GM19324 (cell line): ENCODE measurements at regions not wholly inside any gene's neighbourhood (a gene's known extent, or its start where the extent isn't known, plus 50 kb on each side); places are given as distances from the start of the nearest gene placed in this dataset.

Source experiments
- ATAC-seq: cut with Tn5 transposase; IDR thresholded peaks from one replicate; pipeline ENCODE4 v1.9.1; 2021; ENCODE audit warnings: mild to moderate bottlenecking, moderate library complexity; ENCODE audit not compliant: unreplicated experiment, low FRiP score

- no peak for ATAC-seq
These were observed 313.1 kb downstream of the C11orf87 start for GRCh38 chr11:109735128-109735527.

- ATAC-seq: no peak
These were observed 317.4 kb downstream of the C11orf87 start for GRCh38 chr11:109739379-109739778.

- no peak for ATAC-seq
These were observed 324.1 kb downstream of the C11orf87 start for GRCh38 chr11:109745996-109746625.

GRCh38 chr11:109747839-109748238, 325.8 kb downstream of the C11orf87 start:
- no peak for ATAC-seq

- no peak for ATAC-seq
These were observed 327.5 kb downstream of the C11orf87 start for GRCh38 chr11:109749476-109749875.

- ATAC-seq: no peak
These were observed 329.0 kb downstream of the C11orf87 start for GRCh38 chr11:109750964-109751363.

GRCh38 chr11:109752212-109752825, 330.3 kb downstream of the C11orf87 start:
- ATAC-seq: no peak

- no peak for ATAC-seq
These were observed 334.5 kb downstream of the C11orf87 start for GRCh38 chr11:109756521-109756920.

- no peak for ATAC-seq
These were observed 335.0 kb downstream of the C11orf87 start for GRCh38 chr11:109756951-109757350.

GRCh38 chr11:109762546-109762945, 330.6 kb upstream of the ZC3H12C start:
- no peak for ATAC-seq

- no peak for ATAC-seq
These were observed 327.4 kb upstream of the ZC3H12C start for GRCh38 chr11:109765709-109766311.

- no peak for ATAC-seq
These were observed 323.3 kb upstream of the ZC3H12C start for GRCh38 chr11:109769858-109770257.

- no peak for ATAC-seq
These were observed 322.9 kb upstream of the ZC3H12C start for GRCh38 chr11:109770323-109770722.

- ATAC-seq: no peak
These were observed 320.3 kb upstream of the ZC3H12C start for GRCh38 chr11:109772892-109773291.

GRCh38 chr11:109775686-109776085, 317.5 kb upstream of the ZC3H12C start:
- no peak for ATAC-seq

- ATAC-seq: no peak
These were observed 310.2 kb upstream of the ZC3H12C start for GRCh38 chr11:109783014-109783413.

- peak; percentile 98 for ATAC-seq
These were observed 309.4 kb upstream of the ZC3H12C start for GRCh38 chr11:109783840-109784239.

- ATAC-seq: peak; percentile 14
These were observed 308.7 kb upstream of the ZC3H12C start for GRCh38 chr11:109784536-109784935.

- no peak for ATAC-seq
These were observed 308.0 kb upstream of the ZC3H12C start for GRCh38 chr11:109785198-109785597.

- ATAC-seq: no peak
These were observed 307.5 kb upstream of the ZC3H12C start for GRCh38 chr11:109785714-109786113.

GRCh38 chr11:109788948-109789490, 304.2 kb upstream of the ZC3H12C start:
- no peak for ATAC-seq

- no peak for ATAC-seq
These were observed 303.3 kb upstream of the ZC3H12C start for GRCh38 chr11:109789901-109790300.
